Hematopoietic multipotent progenitor cell treated with erythropoietin and hydrocortisone succinate and interleukin-3 and kit ligand, for 17 days (in vitro differentiated cells): ENCODE measurements at regions not wholly inside any gene's neighbourhood (a gene's known extent, or its start where the extent isn't known, plus 50 kb on each side); places are given as distances from the start of the nearest gene placed in this dataset.
"Not testable (repeated sequence)": the region's sequence is repeated elsewhere in the genome, so short reads cannot be mapped to it uniquely, and the experiment has no call there.

Experiments used
- DNase-seq: peaks from one replicate; pipeline ENCODE4 v3.0.0-alpha.2; 2015; ENCODE audit warnings: low spot score

GRCh38 chr1:55821234-55821633 lies 606.1 kb upstream of the USP24 start:
- no peak for DNase-seq

- no peak for DNase-seq
Observed at GRCh38 chr1:55820501-55820900, 605.3 kb upstream of the USP24 start.

- no peak for DNase-seq
Observed at GRCh38 chr1:55819011-55819410, 603.8 kb upstream of the USP24 start.

GRCh38 chr1:55816456-55817426 lies 601.6 kb upstream of the USP24 start:
- DNase-seq, result no peak

GRCh38 chr1:55815745-55816455 lies 600.7 kb upstream of the USP24 start:
- DNase-seq, result no peak

GRCh38 chr1:55814967-55815366 lies 599.8 kb upstream of the USP24 start:
- no peak for DNase-seq

GRCh38 chr1:55813618-55814017 lies 598.5 kb upstream of the USP24 start:
- no peak for DNase-seq

GRCh38 chr1:55812281-55812680 lies 597.1 kb upstream of the USP24 start:
- DNase-seq, result no peak

- DNase-seq, result no peak
Observed at GRCh38 chr1:55808263-55808662, 593.1 kb upstream of the USP24 start.

- no peak for DNase-seq
Observed at GRCh38 chr1:55803429-55803828, 588.3 kb upstream of the USP24 start.

GRCh38 chr1:55801481-55801880 lies 586.3 kb upstream of the USP24 start:
- no peak for DNase-seq

- no peak for DNase-seq
Observed at GRCh38 chr1:55800503-55800902, 585.3 kb upstream of the USP24 start.

- DNase-seq, result no peak
Observed at GRCh38 chr1:55793856-55794255, 578.7 kb upstream of the USP24 start.

GRCh38 chr1:55792870-55793269 lies 577.7 kb upstream of the USP24 start:
- no peak for DNase-seq

GRCh38 chr1:55789466-55789865 lies 574.3 kb upstream of the USP24 start:
- no peak for DNase-seq

- DNase-seq, result no peak
Observed at GRCh38 chr1:55786396-55786795, 571.2 kb upstream of the USP24 start.

- DNase-seq, result not testable (repeated sequence)
Observed at GRCh38 chr1:55784941-55785450, 569.8 kb upstream of the USP24 start.

GRCh38 chr1:55781944-55782482 lies 566.8 kb upstream of the USP24 start:
- DNase-seq, result no peak

- no peak for DNase-seq
Observed at GRCh38 chr1:55781003-55781402, 565.8 kb upstream of the USP24 start.

- no peak for DNase-seq
Observed at GRCh38 chr1:55777545-55777944, 562.4 kb upstream of the USP24 start.

GRCh38 chr1:55775007-55775406 lies 559.8 kb upstream of the USP24 start:
- no peak for DNase-seq

GRCh38 chr1:55774446-55774845 lies 559.3 kb upstream of the USP24 start:
- no peak for DNase-seq
